ENCODE measurements at regions not wholly inside any gene's neighbourhood (a gene's known extent, or its start where the extent isn't known, plus 50 kb on each side); places are given as distances from the start of the nearest gene placed in this dataset.

DNA sequence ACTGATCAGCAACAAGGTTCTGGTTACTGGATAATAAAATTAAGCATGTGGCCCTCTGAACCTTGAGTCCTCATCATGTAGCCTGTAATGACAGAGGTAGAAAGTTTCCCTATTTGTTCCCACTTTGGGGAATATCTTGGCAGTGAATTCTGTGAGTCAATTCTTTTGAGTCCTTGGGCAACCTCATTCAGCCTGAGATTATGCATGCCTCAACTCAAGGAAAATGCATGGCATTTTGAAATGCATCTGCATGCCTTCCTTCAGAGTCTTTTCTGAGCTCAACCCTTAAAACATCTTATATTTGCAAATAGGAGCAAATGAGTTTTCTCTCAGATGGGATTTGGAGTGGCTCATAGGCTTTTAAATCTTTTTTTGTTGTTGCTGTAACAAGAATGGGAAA is 218.1 kb upstream of the CD180 start:
- Histone ChIP-seq H3K27me3 (no peaks in the 10 kb centered on the region), H3K9me3 (no peaks in the 10 kb centered on the region), H4K20me1 (no peaks in the 10 kb centered on the region), H3K9ac (no peak overlapping the region), H3K36me3 (no peaks in the 10 kb centered on the region), H3K4me3 (no peak overlapping the region), H3K27ac (no peak overlapping the region), H3K4me1 (no peaks in the 10 kb centered on the region), H3K4me2 (no peak overlapping the region)
- no peak for TF ChIP-seq Cebpa-rat (IDR thresholded peaks at IDR 0.05)

DNA sequence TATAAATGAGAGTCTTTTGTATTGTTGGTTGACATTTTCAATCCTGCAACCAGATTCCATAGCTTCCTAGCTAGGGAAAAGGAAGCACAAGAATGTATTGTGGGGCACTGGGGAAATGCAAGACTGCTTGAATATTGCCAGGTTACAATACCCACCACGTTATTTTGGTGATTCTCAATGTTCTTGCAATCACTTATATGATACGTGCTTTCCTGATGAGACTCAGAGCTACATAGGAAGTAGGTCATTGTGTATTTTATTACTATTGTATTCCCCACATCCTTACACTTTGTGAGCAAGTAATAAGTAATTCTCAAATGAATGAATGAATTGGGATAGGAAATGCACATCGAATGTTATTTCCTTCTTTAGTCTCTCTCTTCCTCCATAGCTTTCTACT is 217.1 kb upstream of the CD180 start:
- Histone ChIP-seq H4K20me1 (no peaks in the 10 kb centered on the region), H3K9ac (no peak overlapping the region), H3K27ac (no peak overlapping the region), H3K4me2 (no peak overlapping the region), H3K4me3 (no peak overlapping the region), H3K36me3 (no peaks in the 10 kb centered on the region), H3K9me3 (no peaks in the 10 kb centered on the region), H3K27me3 (no peaks in the 10 kb centered on the region), H3K4me1 (no peaks in the 10 kb centered on the region)
- TF ChIP-seq Cebpa-rat (IDR thresholded peaks at IDR 0.05): no peak

DNA sequence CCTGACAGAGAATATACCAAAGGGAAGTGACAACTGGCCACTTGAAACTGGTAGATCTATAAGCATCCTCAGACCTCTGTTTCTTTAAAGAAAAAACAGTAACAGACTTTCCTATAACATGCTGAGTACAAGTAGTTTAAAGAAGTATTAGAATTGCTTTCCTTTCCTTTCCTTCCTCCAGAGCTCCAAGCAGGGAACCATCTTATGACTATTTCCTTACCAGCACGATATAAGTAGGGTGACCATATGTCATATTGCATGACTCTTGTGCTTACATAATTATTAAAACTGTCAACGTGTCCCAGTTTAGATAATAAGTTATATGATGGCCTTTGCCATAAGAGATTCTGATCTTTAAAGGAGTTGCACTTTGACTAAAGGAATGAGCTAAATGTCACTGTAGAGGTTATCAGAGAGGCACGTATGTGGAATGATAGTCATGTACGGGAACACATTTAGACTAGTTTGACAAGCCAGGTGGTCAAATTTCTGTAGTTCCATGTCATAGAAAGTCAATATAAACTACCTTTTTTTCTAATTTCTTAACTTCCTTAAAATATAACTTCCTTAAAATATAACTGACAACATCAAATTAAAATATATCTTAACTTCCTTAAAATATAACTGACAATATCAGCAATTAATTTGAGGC is 212.7 kb upstream of the CD180 start:
- Histone ChIP-seq H3K9ac (no peak overlapping the region), H4K20me1 (no peaks in the 10 kb centered on the region), H3K9me3 (no peaks in the 10 kb centered on the region), H3K4me2 (no peak overlapping the region), H3K4me3 (no peak overlapping the region), H3K27me3 (no peaks in the 10 kb centered on the region), H3K36me3 (no peaks in the 10 kb centered on the region), H3K4me1 (no peaks in the 10 kb centered on the region), H3K27ac (no peak overlapping the region)
- no peak for TF ChIP-seq Cebpa-rat (IDR thresholded peaks at IDR 0.05)

DNA sequence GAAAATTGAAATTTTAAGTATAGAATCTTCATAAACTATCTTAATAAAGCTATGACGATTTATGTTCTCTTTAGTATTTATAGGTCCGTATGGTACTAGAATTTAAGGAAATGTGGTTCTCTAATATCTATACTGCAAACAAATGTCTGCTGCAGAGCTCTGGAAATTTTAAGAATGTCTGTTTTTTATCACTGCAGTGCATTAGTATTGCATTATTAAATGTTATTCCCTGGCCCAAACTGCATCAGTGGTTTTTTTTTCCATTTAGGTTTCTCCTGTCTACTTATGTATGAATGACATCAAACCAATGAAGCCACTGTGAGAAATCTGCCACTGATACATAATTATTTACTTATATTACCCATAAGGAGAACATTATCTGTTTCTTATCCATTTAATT is 211.4 kb upstream of the CD180 start:
- H3K9ac ChIP-seq: no peak overlapping the region
- H3K4me2 ChIP-seq: no peak overlapping the region
- no peaks in the 10 kb centered on the region for H3K4me1 ChIP-seq
- H3K36me3 ChIP-seq: no peaks in the 10 kb centered on the region
- H3K4me3 ChIP-seq: no peak overlapping the region
- H3K27me3 ChIP-seq: no peaks in the 10 kb centered on the region
- no peak for TF ChIP-seq Cebpa-rat (IDR thresholded peaks at IDR 0.05)
- H3K27ac ChIP-seq: no peak overlapping the region
- H3K9me3 ChIP-seq: no peaks in the 10 kb centered on the region
- H4K20me1 ChIP-seq: no peaks in the 10 kb centered on the region

DNA sequence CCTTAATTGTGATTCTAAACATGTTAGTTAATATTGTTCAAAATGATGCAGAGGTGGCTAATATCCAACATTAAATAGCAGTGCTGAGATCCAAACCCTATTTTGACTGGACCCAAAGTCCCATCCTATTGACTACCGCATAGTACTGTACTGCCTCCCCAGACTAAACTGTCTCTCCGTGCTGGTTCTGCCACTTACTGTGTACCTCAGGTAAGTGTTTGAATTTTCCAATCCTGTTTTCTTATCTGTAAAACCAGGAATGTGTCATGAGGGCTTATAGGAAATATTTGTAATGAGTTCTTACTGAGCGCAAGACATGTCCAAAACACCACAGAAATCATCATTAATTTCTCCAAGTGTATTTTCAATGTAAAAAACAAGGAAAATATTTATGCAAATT is 209.2 kb upstream of the CD180 start:
- TF ChIP-seq Cebpa-rat (IDR thresholded peaks at IDR 0.05): no peak
- no peaks in the 10 kb centered on the region for H3K36me3 ChIP-seq
- H4K20me1 ChIP-seq: no peaks in the 10 kb centered on the region
- H3K9me3 ChIP-seq: no peaks in the 10 kb centered on the region
- no peak overlapping the region for H3K27ac ChIP-seq
- H3K9ac ChIP-seq: no peak overlapping the region
- no peaks in the 10 kb centered on the region for H3K27me3 ChIP-seq
- H3K4me2 ChIP-seq: no peak overlapping the region
- no peaks in the 10 kb centered on the region for H3K4me1 ChIP-seq
- no peak overlapping the region for H3K4me3 ChIP-seq

DNA sequence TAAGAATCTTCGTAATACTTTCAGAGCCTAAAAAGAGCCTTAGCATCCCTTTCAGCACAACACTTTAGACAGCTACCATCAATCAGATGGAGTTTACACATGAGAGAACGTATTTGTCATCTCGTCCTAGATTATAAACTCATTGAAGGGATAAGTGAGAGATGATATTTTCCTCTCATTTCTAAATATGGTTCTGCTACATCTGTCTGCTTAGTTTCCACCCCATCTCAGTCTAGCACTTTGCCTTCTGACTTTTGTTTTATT is 208.4 kb upstream of the CD180 start:
- Histone ChIP-seq H3K9ac (no peak overlapping the region), H3K27ac (no peak overlapping the region), H3K4me1 (no peaks in the 10 kb centered on the region), H3K27me3 (no peaks in the 10 kb centered on the region), H3K4me2 (no peak overlapping the region), H4K20me1 (no peaks in the 10 kb centered on the region), H3K4me3 (no peak overlapping the region), H3K9me3 (no peaks in the 10 kb centered on the region), H3K36me3 (no peaks in the 10 kb centered on the region)
- no peak for TF ChIP-seq Cebpa-rat (IDR thresholded peaks at IDR 0.05)

DNA sequence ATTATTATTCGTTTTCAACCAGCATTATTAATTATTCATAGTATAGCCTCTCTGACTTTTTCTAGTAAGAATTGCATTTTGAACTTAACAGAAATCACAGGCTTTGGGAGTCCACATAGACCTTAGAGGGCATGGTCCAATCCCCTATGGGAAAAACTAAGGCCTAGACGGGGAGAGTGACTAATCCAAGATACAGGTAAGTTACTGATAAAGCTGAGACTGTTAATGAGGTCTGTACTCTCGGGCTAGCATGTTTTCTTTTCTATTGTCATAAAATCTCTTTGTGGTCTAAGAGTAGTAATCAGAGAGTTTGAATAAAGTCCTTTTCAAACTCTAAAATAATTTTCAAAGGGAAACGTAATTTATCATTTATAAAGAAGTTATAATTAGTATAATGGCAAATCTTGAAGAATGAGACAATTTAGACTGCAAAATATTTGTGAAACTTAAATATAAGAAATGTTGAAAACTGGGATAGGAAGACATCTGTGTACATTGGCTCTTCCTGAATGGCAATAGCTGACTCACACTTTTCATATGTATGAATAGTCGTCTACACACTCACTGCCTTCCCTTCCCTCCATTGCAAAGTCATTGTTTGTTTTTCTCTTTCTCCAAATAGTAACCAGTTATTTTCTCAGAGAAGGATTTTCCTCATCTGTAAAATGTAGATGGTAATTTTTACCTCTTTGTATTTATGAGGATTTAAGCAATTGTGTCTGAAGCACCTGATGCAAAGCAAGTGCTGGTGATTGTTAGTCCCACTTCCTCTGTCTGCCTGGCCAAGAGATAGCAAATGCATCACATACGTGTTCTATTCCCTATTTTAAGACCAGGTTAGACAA is 207.9 kb upstream of the CD180 start:
- H3K4me1 ChIP-seq: no peaks in the 10 kb centered on the region
- no peak overlapping the region for H3K4me2 ChIP-seq
- no peak overlapping the region for H3K9ac ChIP-seq
- H3K36me3 ChIP-seq: no peaks in the 10 kb centered on the region
- TF ChIP-seq Cebpa-rat (IDR thresholded peaks at IDR 0.05): no peak
- H3K27ac ChIP-seq: no peak overlapping the region
- no peaks in the 10 kb centered on the region for H4K20me1 ChIP-seq
- H3K4me3 ChIP-seq: no peak overlapping the region
- no peaks in the 10 kb centered on the region for H3K9me3 ChIP-seq
- no peaks in the 10 kb centered on the region for H3K27me3 ChIP-seq

DNA sequence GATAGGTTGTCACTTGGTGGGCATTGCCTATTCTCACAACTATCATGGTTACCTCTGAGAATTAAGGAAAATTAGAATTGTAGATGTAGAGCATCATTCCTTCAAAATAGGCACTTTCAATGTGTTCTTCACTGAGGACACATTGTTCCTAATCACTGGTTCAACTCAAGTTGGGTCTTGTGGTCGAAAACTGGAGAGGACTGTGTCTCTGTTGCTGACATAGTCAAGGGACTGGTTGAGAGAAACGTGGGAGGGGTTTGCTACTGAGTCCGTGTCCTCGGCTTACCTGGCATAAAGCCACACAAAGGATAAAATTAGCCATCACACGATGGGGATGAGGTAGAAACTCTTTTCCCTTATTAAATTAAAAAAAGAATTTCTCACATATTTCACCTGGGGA is 205.9 kb upstream of the CD180 start:
- Histone ChIP-seq H3K4me1 (no peaks in the 10 kb centered on the region), H3K27ac (no peak overlapping the region), H3K9ac (no peak overlapping the region), H3K4me2 (no peak overlapping the region), H3K36me3 (no peaks in the 10 kb centered on the region), H3K4me3 (no peak overlapping the region), H4K20me1 (no peaks in the 10 kb centered on the region), H3K27me3 (no peaks in the 10 kb centered on the region), H3K9me3 (no peaks in the 10 kb centered on the region)
- no peak for TF ChIP-seq Cebpa-rat (IDR thresholded peaks at IDR 0.05)

DNA sequence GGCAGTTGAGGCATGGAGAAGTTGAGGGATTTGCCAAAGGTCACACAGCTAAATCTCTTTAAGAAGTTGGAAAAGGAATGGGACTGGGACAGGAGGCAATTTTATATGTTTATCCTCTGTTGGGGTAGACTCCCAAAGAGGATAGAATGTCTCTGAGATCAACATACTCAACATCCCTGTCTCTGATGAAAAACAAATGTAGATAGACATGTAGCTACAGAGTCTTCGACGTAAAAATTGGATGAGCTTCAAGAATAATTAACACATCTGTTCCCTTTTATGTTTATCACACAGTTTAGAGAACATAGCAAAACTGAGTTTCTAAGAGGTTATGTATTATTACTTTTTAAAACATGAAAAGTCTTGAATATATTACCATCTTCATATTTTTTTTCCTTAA is 204.6 kb upstream of the CD180 start:
- H3K27me3 ChIP-seq: no peaks in the 10 kb centered on the region
- no peak overlapping the region for H3K4me3 ChIP-seq
- H4K20me1 ChIP-seq: no peaks in the 10 kb centered on the region
- H3K4me1 ChIP-seq: no peaks in the 10 kb centered on the region
- no peak overlapping the region for H3K4me2 ChIP-seq
- no peaks in the 10 kb centered on the region for H3K9me3 ChIP-seq
- H3K9ac ChIP-seq: no peak overlapping the region
- H3K27ac ChIP-seq: no peak overlapping the region
- TF ChIP-seq Cebpa-rat (IDR thresholded peaks at IDR 0.05): no peak
- H3K36me3 ChIP-seq: no peaks in the 10 kb centered on the region

DNA sequence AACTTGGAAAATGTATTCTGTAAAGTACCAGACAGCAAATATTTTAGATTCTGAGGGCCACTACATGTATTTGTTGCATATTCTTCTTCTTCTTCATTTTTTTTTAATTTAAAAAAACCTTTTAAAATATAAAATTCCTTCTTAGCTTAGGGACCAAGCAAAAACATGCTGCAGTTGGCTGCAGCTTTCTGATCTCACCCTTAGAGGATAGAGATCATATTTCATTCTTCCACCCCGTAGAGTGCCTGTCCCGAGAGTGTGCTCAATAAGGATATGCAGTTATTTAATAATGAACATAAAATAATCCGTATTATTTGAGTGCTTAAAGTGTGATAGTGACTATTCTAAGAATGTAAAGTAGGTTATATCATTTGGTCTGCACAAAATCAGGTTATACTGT is 204.2 kb upstream of the CD180 start:
- H3K4me3 ChIP-seq: no peak overlapping the region
- no peak overlapping the region for H3K4me2 ChIP-seq
- no peak overlapping the region for H3K27ac ChIP-seq
- no peak for TF ChIP-seq Cebpa-rat (IDR thresholded peaks at IDR 0.05)
- H3K4me1 ChIP-seq: no peaks in the 10 kb centered on the region
- H3K36me3 ChIP-seq: no peaks in the 10 kb centered on the region
- H3K27me3 ChIP-seq: no peaks in the 10 kb centered on the region
- no peaks in the 10 kb centered on the region for H4K20me1 ChIP-seq
- no peaks in the 10 kb centered on the region for H3K9me3 ChIP-seq
- H3K9ac ChIP-seq: no peak overlapping the region

Measured in BLaER1 (cell line).